K562 (cell line): ENCODE measurements at regions not wholly inside any gene's neighbourhood (a gene's known extent, or its start where the extent isn't known, plus 50 kb on each side); places are given as distances from the start of the nearest gene placed in this dataset.

Experiments
- BHLHE40 ChIP-seq: IDR thresholded peaks from 2 replicates; pipeline ENCODE4 v1.6.1; 2011; ENCODE audit warnings: low read length, improper control_type of control experiment
- BRF1 ChIP-seq: IDR thresholded peaks from 3 replicates; pipeline ENCODE4 v1.6.1; 2011; ENCODE audit warnings: borderline replicate concordance, mild to moderate bottlenecking; ENCODE audit not compliant: insufficient read length; ENCODE audit errors: extremely low read depth
- ELF2 ChIP-seq: fragments of 250-450 bp; sonication (Bioruptor Pico); IDR thresholded peaks from 2 replicates; pipeline ENCODE4 v1.5.0; 2021; ENCODE audit warnings: mild to moderate bottlenecking
- ELF4 ChIP-seq: fragments of 450-650 bp; formaldehyde crosslinking; IDR thresholded peaks from 2 replicates; pipeline ENCODE4 v1.4.0; 2022; ENCODE audit warnings: missing genetic modification characterization
- FOXP1 ChIP-seq: sonication (generic); formaldehyde crosslinking; IDR thresholded peaks from 2 replicates; pipeline ENCODE4 v1.8.0; 2022; ENCODE audit warnings: mild to moderate bottlenecking, missing genetic modification reagents
- GATA2 ChIP-seq: sonication (generic); formaldehyde crosslinking; IDR thresholded peaks from 2 replicates; pipeline ENCODE4 v1.4.0; 2020; ENCODE audit warnings: mild to moderate bottlenecking, missing genetic modification reagents
- IFI16 ChIP-seq: fragments of 250-450 bp; sonication (Bioruptor Pico); IDR thresholded peaks from 2 replicates; pipeline ENCODE4 v2.1.2; 2022; ENCODE audit warnings: mild to moderate bottlenecking, inconsistent platforms
- IRF1 ChIP-seq: sonication (generic); formaldehyde crosslinking; IDR thresholded peaks from 2 replicates; pipeline ENCODE4 v1.8.0; 2022; ENCODE audit warnings: missing genetic modification reagents, mild to moderate bottlenecking, borderline replicate concordance
- PKNOX1 ChIP-seq: fragments of 450-650 bp; IDR thresholded peaks from 2 replicates; pipeline ENCODE4 v1.6.1; 2016
- RFX1 ChIP-seq: fragments of 450-650 bp; IDR thresholded peaks from 2 replicates; pipeline ENCODE4 v1.6.1; 2016; ENCODE audit warnings: mild to moderate bottlenecking, moderate library complexity
- SMAD3 ChIP-seq: fragments of 450-650 bp; formaldehyde crosslinking; conservative IDR thresholded peaks from 2 replicates; pipeline ENCODE4 v1.4.0; 2020; ENCODE audit warnings: mild to moderate bottlenecking
- SRSF9 ChIP-seq: fragments of 200-400 bp; formaldehyde crosslinking; IDR thresholded peaks from 2 replicates; pipeline ENCODE4 v1.6.1; 2017; ENCODE audit warnings: low read depth, low read length, borderline replicate concordance
- TBL1XR1 ChIP-seq, 2 experiments: IDR thresholded peaks; 2 replicates each; pipeline ENCODE4 v1.6.1; 2012; ENCODE audit warnings: improper control_type of control experiment in 2 of 2, low read length in 2 of 2, mild to moderate bottlenecking in 1 of 2
- ZNF507 ChIP-seq: conservative IDR thresholded peaks from 2 replicates; pipeline ENCODE4 v1.6.1; 2017; ENCODE audit warnings: missing genetic modification characterization, missing compliant biosample characterization
- ZNF584 ChIP-seq: fragments of 200-800 bp; sonication (Bioruptor generic); IDR thresholded peaks from 2 replicates; pipeline ENCODE4 v1.6.1; 2016; ENCODE audit warnings: low read depth, mild to moderate bottlenecking, missing genetic modification characterization, missing compliant biosample characterization
- ZNF764 ChIP-seq: fragments of 250-450 bp; sonication (Bioruptor Pico); IDR thresholded peaks from 2 replicates; pipeline ENCODE4 v1.4.0; 2020; ENCODE audit warnings: low read depth, mild to moderate bottlenecking, moderate library complexity
- ZNF766 ChIP-seq: fragments of 200-800 bp; sonication (Bioruptor generic); conservative IDR thresholded peaks from 2 replicates; pipeline ENCODE4 v1.6.1; 2016; ENCODE audit warnings: missing genetic modification characterization, missing compliant biosample characterization
- ZNF830 ChIP-seq: fragments of 250-450 bp; sonication (Bioruptor Pico); IDR thresholded peaks from 2 replicates; pipeline ENCODE4 v1.5.0; 2021; ENCODE audit warnings: mild to moderate bottlenecking
- TF ChIP-seq, protein P1 (sequence below): sonication (generic); formaldehyde crosslinking; IDR thresholded peaks from 2 replicates; pipeline ENCODE4 v1.8.0; 2022; ENCODE audit warnings: missing genetic modification reagents, mild to moderate bottlenecking, moderate library complexity, borderline replicate concordance
- TF ChIP-seq, protein P2 (sequence below): fragments of 450-650 bp; IDR thresholded peaks from 2 replicates; pipeline ENCODE4 v1.6.1; 2016; ENCODE audit warnings: low read depth

DNA sequence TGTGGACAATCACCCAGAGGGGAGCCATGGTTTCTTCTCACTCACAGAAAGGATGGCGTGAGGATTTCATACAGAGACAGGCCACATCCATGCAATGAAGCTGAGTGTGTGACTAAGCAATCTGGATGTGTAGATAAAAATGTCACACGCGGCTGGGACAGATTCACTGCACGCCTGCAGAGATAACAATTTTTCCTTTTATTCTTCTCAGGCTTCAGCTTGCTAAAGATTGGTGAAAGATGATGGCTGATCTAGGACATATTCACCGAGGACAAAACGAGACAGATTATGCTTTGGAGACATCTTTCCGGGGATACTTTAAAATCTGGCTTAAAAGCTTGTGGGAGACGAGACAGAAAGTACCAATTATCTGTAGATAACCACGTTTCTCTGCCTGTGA lies 313.9 kb upstream of the TRPC7 start (continued):
- no peak; the same call in 1 of the 2 replicates for TF ChIP-seq SMAD3 (CRISPR knock-in tag)
- TF ChIP-seq, protein P1, sequence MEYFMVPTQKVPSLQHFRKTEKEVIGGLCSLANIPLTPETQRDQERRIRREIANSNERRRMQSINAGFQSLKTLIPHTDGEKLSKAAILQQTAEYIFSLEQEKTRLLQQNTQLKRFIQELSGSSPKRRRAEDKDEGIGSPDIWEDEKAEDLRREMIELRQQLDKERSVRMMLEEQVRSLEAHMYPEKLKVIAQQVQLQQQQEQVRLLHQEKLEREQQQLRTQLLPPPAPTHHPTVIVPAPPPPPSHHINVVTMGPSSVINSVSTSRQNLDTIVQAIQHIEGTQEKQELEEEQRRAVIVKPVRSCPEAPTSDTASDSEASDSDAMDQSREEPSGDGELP (CRISPR knock-in tag), result no peak
- peak; percentile 27; the same call in 1 of the 2 replicates for TF ChIP-seq PKNOX1
- 0 out of 2 replicates have a peak, but pooled peaks have one; percentile 57 for TF ChIP-seq ZNF584 (CRISPR knock-in tag)
- no peak for TF ChIP-seq ELF4
- TF ChIP-seq ZNF507 (tag), result no peak
- TF ChIP-seq BHLHE40, result peak; percentile 89
- no peak for TF ChIP-seq IRF1 (CRISPR knock-in tag)
- peak; percentile 28; the same call in 1 of the 2 replicates for TF ChIP-seq GATA2
- no peak for TF ChIP-seq ZNF764 (CRISPR knock-in tag)
- TF ChIP-seq IFI16 (CRISPR knock-in tag), result no peak
- TF ChIP-seq ELF2 (CRISPR knock-in tag), result no peak
- no peak for TF ChIP-seq SRSF9
- TF ChIP-seq ZNF830 (CRISPR knock-in tag), result no peak
- no peak for TF ChIP-seq BRF1
- TF ChIP-seq FOXP1 (CRISPR knock-in tag), result no peak
- TF ChIP-seq, protein P2, sequence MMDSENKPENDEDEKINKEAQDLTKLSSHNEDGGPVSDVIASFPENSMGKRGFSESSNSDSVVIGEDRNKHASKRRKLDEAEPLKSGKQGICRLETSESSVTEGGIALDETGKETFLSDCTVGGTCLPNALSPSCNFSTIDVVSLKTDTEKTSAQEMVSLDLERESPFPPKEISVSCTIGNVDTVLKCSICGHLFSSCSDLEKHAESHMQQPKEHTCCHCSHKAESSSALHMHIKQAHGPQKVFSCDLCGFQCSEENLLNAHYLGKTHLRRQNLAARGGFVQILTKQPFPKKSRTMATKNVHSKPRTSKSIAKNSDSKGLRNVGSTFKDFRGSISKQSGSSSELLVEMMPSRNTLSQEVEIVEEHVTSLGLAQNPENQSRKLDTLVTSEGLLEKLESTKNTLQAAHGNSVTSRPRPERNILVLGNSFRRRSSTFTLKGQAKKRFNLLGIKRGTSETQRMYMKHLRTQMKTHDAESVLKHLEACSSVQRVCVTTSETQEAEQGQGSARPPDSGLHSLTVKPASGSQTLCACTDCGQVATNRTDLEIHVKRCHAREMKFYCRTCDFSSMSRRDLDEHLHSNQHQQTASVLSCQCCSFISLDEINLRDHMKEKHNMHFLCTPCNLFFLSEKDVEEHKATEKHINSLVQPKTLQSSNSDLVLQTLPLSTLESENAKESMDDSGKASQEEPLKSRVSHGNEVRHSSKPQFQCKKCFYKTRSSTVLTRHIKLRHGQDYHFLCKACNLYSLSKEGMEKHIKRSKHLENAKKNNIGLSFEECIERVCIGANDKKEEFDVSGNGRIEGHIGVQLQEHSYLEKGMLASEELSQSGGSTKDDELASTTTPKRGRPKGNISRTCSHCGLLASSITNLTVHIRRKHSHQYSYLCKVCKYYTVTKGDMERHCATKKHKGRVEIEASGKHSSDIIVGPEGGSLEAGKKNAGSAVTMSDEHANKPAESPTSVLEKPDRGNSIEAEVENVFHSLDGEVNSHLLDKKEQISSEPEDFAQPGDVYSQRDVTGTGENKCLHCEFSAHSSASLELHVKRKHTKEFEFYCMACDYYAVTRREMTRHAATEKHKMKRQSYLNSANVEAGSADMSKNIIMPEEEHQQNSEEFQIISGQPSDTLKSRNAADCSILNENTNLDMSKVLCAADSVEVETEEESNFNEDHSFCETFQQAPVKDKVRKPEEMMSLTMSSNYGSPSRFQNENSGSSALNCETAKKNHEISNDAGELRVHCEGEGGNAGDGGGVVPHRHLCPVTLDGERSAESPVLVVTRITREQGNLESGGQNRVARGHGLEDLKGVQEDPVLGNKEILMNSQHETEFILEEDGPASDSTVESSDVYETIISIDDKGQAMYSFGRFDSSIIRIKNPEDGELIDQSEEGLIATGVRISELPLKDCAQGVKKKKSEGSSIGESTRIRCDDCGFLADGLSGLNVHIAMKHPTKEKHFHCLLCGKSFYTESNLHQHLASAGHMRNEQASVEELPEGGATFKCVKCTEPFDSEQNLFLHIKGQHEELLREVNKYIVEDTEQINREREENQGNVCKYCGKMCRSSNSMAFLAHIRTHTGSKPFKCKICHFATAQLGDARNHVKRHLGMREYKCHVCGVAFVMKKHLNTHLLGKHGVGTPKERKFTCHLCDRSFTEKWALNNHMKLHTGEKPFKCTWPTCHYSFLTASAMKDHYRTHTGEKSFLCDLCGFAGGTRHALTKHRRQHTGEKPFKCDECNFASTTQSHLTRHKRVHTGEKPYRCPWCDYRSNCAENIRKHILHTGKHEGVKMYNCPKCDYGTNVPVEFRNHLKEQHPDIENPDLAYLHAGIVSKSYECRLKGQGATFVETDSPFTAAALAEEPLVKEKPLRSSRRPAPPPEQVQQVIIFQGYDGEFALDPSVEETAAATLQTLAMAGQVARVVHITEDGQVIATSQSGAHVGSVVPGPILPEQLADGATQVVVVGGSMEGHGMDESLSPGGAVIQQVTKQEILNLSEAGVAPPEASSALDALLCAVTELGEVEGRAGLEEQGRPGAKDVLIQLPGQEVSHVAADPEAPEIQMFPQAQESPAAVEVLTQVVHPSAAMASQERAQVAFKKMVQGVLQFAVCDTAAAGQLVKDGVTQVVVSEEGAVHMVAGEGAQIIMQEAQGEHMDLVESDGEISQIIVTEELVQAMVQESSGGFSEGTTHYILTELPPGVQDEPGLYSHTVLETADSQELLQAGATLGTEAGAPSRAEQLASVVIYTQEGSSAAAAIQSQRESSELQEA, result no peak
- TF ChIP-seq ZNF766 (CRISPR knock-in tag), result peak; percentile 83; the same call in 1 of the 2 replicates
- TF ChIP-seq TBL1XR1 (IDR thresholded peaks at IDR 0.05; ENCODE audit: low read length in 2 of 2), result no peak
- TF ChIP-seq RFX1, result no peak
